OCI-LY1 (cell line): ENCODE measurements at regions not wholly inside any gene's neighbourhood (a gene's known extent, or its start where the extent isn't known, plus 50 kb on each side); places are given as distances from the start of the nearest gene placed in this dataset.

Experiments
- CTCF ChIP-seq: fragments of 200-600 bp; sonication (generic), shearing (Covaris generic); IDR thresholded peaks from 2 replicates; pipeline ENCODE4 v1.5.1; 2017; ENCODE audit warnings: mild to moderate bottlenecking, antibody characterized with exemption, low read length, moderate library complexity, mixed read lengths
- EZH2 ChIP-seq: fragments of 200-600 bp; sonication (generic), shearing (Covaris generic); IDR thresholded peaks from 2 replicates; pipeline ENCODE4 v1.8.0; 2017; ENCODE audit warnings: borderline replicate concordance, mixed run types, mild to moderate bottlenecking, antibody characterized with exemption, low read length, moderate library complexity, mixed read lengths

DNA sequence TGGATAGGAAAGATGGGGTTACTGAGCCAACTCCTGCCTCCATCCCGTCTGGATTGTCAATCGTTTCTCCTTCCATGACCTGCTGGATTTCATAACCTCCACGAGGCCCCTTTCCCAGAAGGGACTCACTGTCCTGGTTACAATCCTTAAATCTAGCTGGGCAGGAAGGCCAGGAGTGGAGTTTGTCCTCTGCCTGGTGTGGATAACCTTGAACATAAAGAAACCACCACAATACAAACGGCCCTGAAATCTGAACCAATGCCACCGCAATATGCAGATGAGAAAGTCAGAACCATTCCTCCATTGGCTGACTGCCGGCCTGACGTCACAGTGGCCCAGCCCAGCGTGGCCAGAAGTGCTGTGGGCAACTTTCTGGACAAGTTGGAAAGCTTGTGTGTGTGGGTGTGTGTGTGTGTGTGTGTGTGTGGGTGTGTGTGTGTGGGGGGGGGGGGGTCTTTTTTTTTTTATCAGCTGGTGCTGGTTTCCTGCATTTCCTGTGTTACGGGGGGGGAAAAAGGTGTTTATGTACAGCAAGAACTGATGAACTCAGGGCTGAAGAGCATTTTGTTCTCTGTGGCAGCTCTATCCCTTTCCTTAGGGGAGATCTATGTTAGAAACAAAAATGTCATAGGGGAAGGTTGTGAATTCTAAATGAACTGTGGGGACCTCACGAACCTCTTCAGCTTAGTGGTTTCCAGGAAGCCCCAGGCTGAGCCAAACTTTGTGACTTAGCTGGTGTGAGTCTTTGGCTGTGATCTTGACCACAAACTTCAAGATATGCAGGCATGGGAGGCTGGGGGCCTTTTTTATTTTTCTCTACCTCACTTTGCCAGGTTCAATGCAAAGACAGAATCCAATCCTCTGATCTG is 81.6 kb upstream of the MED13L start:
- TF ChIP-seq CTCF (no peak), EZH2 (no peak)
